Mesothelial cell of epicardium (in vitro differentiated cells): ENCODE measurements at regions not wholly inside any gene's neighbourhood (a gene's known extent, or its start where the extent isn't known, plus 50 kb on each side); places are given as distances from the start of the nearest gene placed in this dataset.

ENCODE experiments used
- DNase-seq, 2 experiments: peaks; one replicate each; pipeline ENCODE4 v3.0.0; 2021; ENCODE audit warnings: low spot score in 2 of 2; ENCODE audit not compliant: unreplicated experiment in 2 of 2
- H3K27ac Mint-ChIP-seq: 2 replicates; pipeline ENCODE4 v1.8.0; 2021; ENCODE audit warnings: mixed read lengths
- H3K27me3 Mint-ChIP-seq: 2 replicates; pipeline ENCODE4 v1.8.0; 2021; ENCODE audit warnings: low read depth, mixed read lengths
- H3K36me3 Mint-ChIP-seq: 2 replicates; pipeline ENCODE4 v1.8.0; 2021; ENCODE audit warnings: mixed read lengths
- H3K4me1 Mint-ChIP-seq: 2 replicates; pipeline ENCODE4 v1.8.0; 2021; ENCODE audit warnings: mixed read lengths
- H3K4me3 Mint-ChIP-seq: 2 replicates; pipeline ENCODE4 v1.8.0; 2021; ENCODE audit warnings: mild to moderate bottlenecking, moderate library complexity, mixed read lengths
- H3K9me3 Mint-ChIP-seq: 2 replicates; pipeline ENCODE4 v1.8.0; 2021; ENCODE audit warnings: mixed read lengths
- CTCF ChIP-seq: fragments of 200-600 bp; sonication (generic); IDR thresholded peaks from one replicate; pipeline ENCODE4 v1.5.0; 2021; ENCODE audit warnings: antibody characterized with exemption; ENCODE audit not compliant: unreplicated experiment

- peaks cover 42% of the 10 kb centered on the region for H3K4me1 Mint-ChIP-seq
- TF ChIP-seq CTCF = no peak
- H3K36me3 Mint-ChIP-seq = no peaks in the 10 kb centered on the region
- no peak overlapping the region for H3K27ac Mint-ChIP-seq
- H3K27me3 Mint-ChIP-seq = no peaks in the 10 kb centered on the region
- no peak overlapping the region for H3K4me3 Mint-ChIP-seq
- H3K9me3 Mint-ChIP-seq = no peaks in the 10 kb centered on the region
- DNase-seq = no peak
These were observed 57.1 kb upstream of the GATA5 start for GRCh38 chr20:62532921-62533320.

- no peak overlapping the region for H3K4me3 Mint-ChIP-seq
- no peaks in the 10 kb centered on the region for H3K27me3 Mint-ChIP-seq
- no peak for DNase-seq
- no peaks in the 10 kb centered on the region for H3K36me3 Mint-ChIP-seq
- H3K27ac Mint-ChIP-seq = no peak overlapping the region
- peaks cover 39% of the 10 kb centered on the region for H3K4me1 Mint-ChIP-seq
- no peak for TF ChIP-seq CTCF
- H3K9me3 Mint-ChIP-seq = no peaks in the 10 kb centered on the region
These were observed 58.0 kb upstream of the GATA5 start for GRCh38 chr20:62533591-62534495.

GRCh38 chr20:62534526-62535221 is 58.9 kb upstream of the GATA5 start:
- DNase-seq = no peak
- no peak for TF ChIP-seq CTCF
- H3K4me1 Mint-ChIP-seq = peaks cover 39% of the 10 kb centered on the region
- H3K9me3 Mint-ChIP-seq = no peaks in the 10 kb centered on the region
- no peak overlapping the region for H3K4me3 Mint-ChIP-seq
- no peaks in the 10 kb centered on the region for H3K27me3 Mint-ChIP-seq
- no peak overlapping the region for H3K27ac Mint-ChIP-seq
- H3K36me3 Mint-ChIP-seq = no peaks in the 10 kb centered on the region

DNA sequence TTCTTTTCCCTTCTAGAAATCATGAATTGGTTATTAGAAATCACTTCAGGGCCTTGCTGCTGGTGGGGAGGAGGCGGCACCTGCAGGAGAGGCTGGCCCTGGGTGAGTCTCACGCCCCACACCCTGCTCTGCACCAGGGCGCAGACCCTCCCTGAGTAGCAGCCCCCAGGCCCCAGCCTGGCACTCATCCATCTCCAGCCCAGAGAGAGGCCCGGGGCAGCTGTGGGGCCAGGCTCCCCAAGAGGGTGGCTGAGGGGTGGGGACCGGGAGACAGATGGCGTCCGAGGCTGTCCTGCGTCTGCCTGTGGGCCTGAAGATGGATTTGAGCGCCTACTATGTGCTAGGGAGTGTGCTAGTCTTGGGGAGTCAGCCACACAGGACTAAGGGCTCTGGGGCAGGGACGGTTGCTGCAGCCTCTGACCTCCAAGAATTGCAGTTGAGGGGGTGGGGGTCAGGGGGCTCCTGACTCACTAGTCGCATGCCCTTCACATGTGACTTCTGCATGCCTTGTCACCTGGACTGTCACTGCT is 59.6 kb upstream of the GATA5 start:
- no peaks in the 10 kb centered on the region for H3K9me3 Mint-ChIP-seq
- no peak overlapping the region for H3K27ac Mint-ChIP-seq
- no peaks in the 10 kb centered on the region for H3K27me3 Mint-ChIP-seq
- no peak for TF ChIP-seq CTCF
- H3K4me3 Mint-ChIP-seq = no peak overlapping the region
- peaks cover 34% of the 10 kb centered on the region for H3K4me1 Mint-ChIP-seq
- H3K36me3 Mint-ChIP-seq = no peaks in the 10 kb centered on the region
- DNase-seq = no peak

GRCh38 chr20:62535964-62536363 is 60.2 kb upstream of the GATA5 start:
- TF ChIP-seq CTCF = no peak
- H3K27ac Mint-ChIP-seq = no peak overlapping the region
- H3K4me1 Mint-ChIP-seq = peaks cover 28% of the 10 kb centered on the region
- no peaks in the 10 kb centered on the region for H3K36me3 Mint-ChIP-seq
- DNase-seq = no peak
- no peak overlapping the region for H3K4me3 Mint-ChIP-seq
- no peaks in the 10 kb centered on the region for H3K27me3 Mint-ChIP-seq
- no peaks in the 10 kb centered on the region for H3K9me3 Mint-ChIP-seq
